Stimulated activated naive B cell treated with anti-CD40 and anti-IgM and Interleukin-4, amounts not matched to agents 10 μg/mL and 1 μg/mL and 100 μg/mL, for 72 hours (primary cell): ENCODE measurements at regions not wholly inside any gene's neighbourhood (a gene's known extent, or its start where the extent isn't known, plus 50 kb on each side); places are given as distances from the start of the nearest gene placed in this dataset.
A peak's percentile ranks its signal among the peaks of the same experiment; 100 is the strongest.
"Not testable (repeated sequence)": the region's sequence is repeated elsewhere in the genome, so short reads cannot be mapped to it uniquely, and the experiment has no call there.

Experiments used
- ATAC-seq, 2 donors: fragments of 150-1000 bp; cut with Tn5 transposase; replicated peaks; 2 replicates each; pipeline ENCODE4 v1.10.0; 2021; ENCODE audit warnings: moderate library complexity in 1 of 2
- DNase-seq: peaks from one replicate; pipeline ENCODE4 v3.0.0; 2021
- H3K27ac Mint-ChIP-seq: one replicate; pipeline ENCODE4 v1.8.0; 2022; ENCODE audit warnings: mild to moderate bottlenecking, mixed read lengths
- H3K27me3 Mint-ChIP-seq, 2 donors: one replicate each; pipeline ENCODE4 v1.8.0; 2022; ENCODE audit warnings: mixed read lengths in 2 of 2
- H3K36me3 Mint-ChIP-seq, 2 donors: one replicate each; pipeline ENCODE4 v1.8.0; 2022; ENCODE audit warnings: mixed read lengths in 2 of 2, mild to moderate bottlenecking in 1 of 2
- H3K4me1 Mint-ChIP-seq, 2 donors: one replicate each; pipeline ENCODE4 v1.8.0; 2022; ENCODE audit warnings: mixed read lengths in 2 of 2, mild to moderate bottlenecking in 1 of 2
- H3K4me3 Mint-ChIP-seq, 2 donors: one replicate each; pipeline ENCODE4 v1.8.0; 2022; ENCODE audit warnings: mild to moderate bottlenecking in 2 of 2, mixed read lengths in 2 of 2, moderate library complexity in 1 of 2
- H3K9me3 Mint-ChIP-seq, 2 donors: one replicate each; pipeline ENCODE4 v1.8.0; 2022; ENCODE audit warnings: mixed read lengths in 2 of 2, mild to moderate bottlenecking in 1 of 2

DNA sequence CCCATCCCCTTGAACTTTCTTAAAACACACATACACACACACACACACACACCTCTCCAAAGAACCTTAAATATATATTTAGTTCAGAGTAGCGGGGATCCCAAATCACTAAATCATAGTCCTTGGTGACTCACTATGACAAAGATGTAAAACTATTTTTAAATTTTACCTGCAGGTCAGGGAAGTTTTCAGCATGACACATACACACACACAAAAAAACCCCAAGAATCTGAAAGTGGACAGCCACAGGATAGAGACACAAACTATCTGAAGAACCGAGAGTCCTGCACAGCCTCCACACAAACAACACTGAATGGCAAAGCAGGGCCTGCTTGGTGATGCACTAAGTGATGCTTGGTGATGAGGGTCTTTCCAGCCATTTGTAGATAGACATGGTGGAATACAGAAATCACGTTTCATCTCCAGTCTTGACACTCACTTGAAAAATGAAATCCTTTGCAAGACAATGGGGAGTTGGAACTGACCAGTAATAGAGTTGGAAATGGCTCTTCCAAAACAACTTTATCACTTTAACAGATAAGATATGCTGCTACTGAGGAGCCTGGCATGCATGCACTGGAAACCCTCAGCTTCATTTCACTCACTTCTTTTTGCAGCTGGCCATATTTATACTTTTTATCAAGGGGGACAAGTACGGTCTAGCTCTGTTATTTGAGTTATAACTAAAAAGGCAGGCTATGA is 307.3 kb downstream of the RAPGEF2 start:
- H3K27me3 Mint-ChIP-seq: no peaks in the 10 kb centered on the region
- no peaks in the 10 kb centered on the region for H3K4me1 Mint-ChIP-seq
- no peaks in the 10 kb centered on the region for H3K9me3 Mint-ChIP-seq
- H3K4me3 Mint-ChIP-seq: no peak overlapping the region
- no peaks in the 10 kb centered on the region for H3K36me3 Mint-ChIP-seq
- ATAC-seq (no peak), DNase-seq (no peak)
- no peak overlapping the region for H3K27ac Mint-ChIP-seq

DNA sequence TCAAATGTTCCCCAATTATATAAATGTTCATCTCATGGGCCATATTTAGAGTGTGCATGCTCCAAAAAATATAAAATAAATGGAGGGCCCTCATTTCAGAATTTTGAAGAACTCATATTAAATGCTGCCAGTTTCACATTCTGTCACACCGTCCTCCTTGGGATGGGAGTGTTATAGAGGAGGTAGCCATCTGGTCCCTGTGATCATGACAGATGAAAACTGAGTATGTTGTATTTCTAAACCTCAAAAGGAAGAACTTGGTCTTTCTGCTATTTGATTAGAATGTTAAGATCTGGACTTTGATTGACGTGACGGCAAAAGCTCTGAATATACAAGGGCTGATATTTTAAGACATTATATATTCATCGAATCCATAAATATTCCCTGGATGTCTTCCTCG is 308.0 kb downstream of the RAPGEF2 start:
- Mint-ChIP-seq H3K27ac (no peak overlapping the region), H3K36me3 (no peaks in the 10 kb centered on the region), H3K4me1 (no peaks in the 10 kb centered on the region), H3K4me3 (no peak overlapping the region), H3K27me3 (no peaks in the 10 kb centered on the region), H3K9me3 (no peaks in the 10 kb centered on the region)
- DNase-seq (no peak), ATAC-seq (no peak)

DNA sequence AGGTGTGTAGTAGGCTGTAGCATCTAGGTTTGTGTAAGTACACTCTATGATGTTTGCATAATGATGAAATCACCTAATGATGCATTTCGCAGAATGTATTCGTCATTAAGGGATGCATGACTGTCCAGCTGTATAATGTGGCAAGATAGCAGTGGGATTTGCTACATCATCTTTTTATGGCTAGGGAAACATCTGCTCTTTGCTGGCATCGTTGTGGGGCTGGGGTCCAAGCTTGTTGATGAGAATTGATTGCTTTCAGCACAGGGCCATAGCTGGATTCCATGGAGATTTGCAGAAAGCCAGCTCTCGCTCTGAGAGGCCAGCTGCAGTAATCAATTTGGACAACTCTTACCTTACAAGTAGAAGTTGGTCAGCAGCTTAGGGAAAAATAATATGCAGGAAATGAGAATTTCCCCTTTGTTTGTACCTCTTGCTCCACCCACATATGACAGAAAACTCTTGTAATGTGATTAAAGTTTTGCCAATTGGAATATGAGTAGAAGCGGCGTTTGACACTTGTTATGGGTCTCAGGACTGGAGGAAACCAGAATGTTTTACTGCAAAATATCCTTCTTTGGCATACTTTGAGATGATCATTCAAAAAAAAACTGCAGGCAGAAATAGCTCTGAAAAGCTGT is 310.5 kb downstream of the RAPGEF2 start:
- H3K36me3 Mint-ChIP-seq: no peaks in the 10 kb centered on the region
- ATAC-seq (no peak), DNase-seq (no peak)
- no peaks in the 10 kb centered on the region for H3K4me1 Mint-ChIP-seq
- no peak overlapping the region for H3K4me3 Mint-ChIP-seq
- no peak overlapping the region for H3K27ac Mint-ChIP-seq
- peaks cover 0 to 2% of the 10 kb centered on the region in 2 donors for H3K9me3 Mint-ChIP-seq
- no peaks in the 10 kb centered on the region for H3K27me3 Mint-ChIP-seq

DNA sequence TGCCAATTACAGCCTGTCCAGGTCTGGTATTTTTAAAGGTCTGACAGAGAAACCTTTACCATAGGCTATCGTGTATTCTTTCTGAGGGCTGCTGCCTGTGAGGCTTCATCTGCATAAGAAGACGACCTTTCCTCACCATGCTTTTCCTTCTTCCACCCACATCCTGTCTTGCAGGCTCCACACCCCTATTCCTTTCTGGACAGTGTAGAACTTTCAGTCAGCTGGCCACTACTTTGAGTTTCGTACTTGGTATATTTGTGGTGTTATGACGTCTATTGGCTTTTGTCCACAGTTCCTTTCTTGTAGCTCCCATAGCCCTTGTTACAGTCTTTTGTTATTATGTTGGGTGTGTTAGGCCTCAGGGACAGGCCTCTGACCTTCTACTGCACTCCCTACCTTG is 311.4 kb downstream of the RAPGEF2 start:
- no peak overlapping the region for H3K27ac Mint-ChIP-seq
- H3K4me3 Mint-ChIP-seq: no peak overlapping the region
- ATAC-seq: no peak
- no peaks in the 10 kb centered on the region for H3K36me3 Mint-ChIP-seq
- peaks cover 0 to 2% of the 10 kb centered on the region in 2 donors for H3K9me3 Mint-ChIP-seq
- DNase-seq: no peak
- no peaks in the 10 kb centered on the region for H3K4me1 Mint-ChIP-seq
- H3K27me3 Mint-ChIP-seq: no peaks in the 10 kb centered on the region

DNA sequence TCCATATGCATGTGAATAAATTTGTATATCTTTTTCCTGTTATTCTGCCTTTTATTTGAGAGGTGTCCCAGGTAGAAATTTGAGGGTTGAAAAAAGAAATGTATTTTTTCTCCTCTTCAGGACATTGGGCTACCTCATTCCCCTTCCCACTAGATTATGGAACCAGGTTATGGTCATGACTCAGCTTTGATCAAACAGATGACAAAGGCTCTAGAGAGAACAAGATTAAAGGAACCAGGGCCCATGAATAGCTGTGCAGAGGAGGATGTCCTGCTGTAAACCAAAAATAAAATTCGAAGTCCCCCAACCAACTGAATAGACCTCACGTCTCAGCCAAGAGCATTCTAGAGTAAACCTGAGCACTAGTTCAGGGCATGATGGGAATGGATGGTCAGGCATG is 313.2 kb downstream of the RAPGEF2 start:
- no peak overlapping the region for H3K27ac Mint-ChIP-seq
- ATAC-seq (no peak), DNase-seq (no peak)
- H3K36me3 Mint-ChIP-seq: no peaks in the 10 kb centered on the region
- H3K4me3 Mint-ChIP-seq: no peak overlapping the region
- H3K4me1 Mint-ChIP-seq: no peaks in the 10 kb centered on the region
- H3K9me3 Mint-ChIP-seq: peaks cover 0 to 3% of the 10 kb centered on the region in 2 donors
- no peaks in the 10 kb centered on the region for H3K27me3 Mint-ChIP-seq

DNA sequence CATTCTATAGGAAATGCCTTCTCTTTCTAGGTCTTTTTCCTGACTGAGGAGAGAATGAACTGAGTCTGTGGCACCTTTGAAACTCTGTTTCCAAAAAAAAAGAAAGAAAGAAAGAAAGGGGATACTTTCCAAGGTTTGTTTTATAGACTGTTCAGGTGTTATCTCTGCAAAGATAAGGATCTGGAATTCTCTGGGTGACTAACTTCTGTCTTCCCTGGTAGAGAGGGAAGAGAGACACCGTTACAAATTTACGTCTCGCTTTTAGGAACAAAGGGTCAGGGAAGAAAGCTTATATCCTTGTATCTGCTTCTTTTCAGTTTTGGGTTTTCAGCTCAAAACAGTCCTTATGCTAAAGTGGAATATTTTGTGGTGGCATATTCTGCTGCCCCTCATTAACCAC is 314.1 kb downstream of the RAPGEF2 start:
- ATAC-seq (no peak), DNase-seq (no peak)
- Mint-ChIP-seq H3K9me3 (peaks cover 0 to 3% of the 10 kb centered on the region in 2 donors), H3K4me1 (no peaks in the 10 kb centered on the region), H3K4me3 (no peak overlapping the region), H3K36me3 (no peaks in the 10 kb centered on the region), H3K27me3 (no peaks in the 10 kb centered on the region), H3K27ac (no peak overlapping the region)

DNA sequence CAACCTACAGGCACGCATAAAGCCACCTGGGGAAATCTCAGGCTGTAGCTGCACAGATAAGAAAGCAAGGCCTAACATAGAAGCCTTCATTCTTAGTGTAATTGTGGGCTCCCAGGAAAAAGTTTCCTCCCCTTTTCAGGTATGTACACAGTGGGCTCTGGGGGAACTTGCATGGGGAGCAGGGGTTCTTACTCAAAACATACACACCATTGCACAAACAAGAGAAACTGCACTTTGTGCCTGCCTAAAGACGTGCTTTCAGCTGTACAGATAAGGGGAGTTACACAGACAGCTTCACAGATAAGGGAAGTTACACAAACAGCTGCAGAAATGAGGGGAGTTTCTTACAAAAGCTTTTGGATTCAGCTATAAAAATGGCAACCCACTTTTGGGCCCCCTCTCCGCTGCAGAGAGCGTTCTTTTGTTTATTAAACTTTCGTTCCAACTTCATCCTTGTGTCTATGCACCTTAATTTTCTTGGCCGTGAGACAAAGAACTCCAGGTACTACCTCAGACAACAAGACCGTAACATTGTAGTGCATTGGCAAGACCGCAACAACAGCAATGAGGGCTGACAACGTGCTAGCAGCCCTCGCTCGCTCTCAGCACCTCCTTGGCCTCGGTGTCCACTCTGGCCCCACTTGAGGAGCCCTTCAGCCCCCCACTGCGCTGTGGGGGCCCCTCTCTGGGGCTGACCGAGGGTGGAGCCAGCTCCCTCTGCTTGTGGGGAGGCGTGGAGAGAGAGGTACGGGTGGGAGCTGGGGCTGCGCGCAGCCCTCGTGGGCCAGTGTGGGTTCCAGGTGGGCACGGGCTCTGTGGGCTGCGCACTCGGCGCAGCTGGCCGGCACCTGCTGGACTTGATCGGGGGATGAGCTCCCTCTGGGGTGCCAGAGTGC is 317.5 kb downstream of the RAPGEF2 start:
- Mint-ChIP-seq H3K9me3 (peaks cover 0 to 3% of the 10 kb centered on the region in 2 donors), H3K4me3 (no peak overlapping the region), H3K4me1 (no peaks in the 10 kb centered on the region), H3K27ac (no peak overlapping the region), H3K27me3 (no peaks in the 10 kb centered on the region), H3K36me3 (no peaks in the 10 kb centered on the region)
- DNase-seq (no peak), ATAC-seq (no peak)

DNA sequence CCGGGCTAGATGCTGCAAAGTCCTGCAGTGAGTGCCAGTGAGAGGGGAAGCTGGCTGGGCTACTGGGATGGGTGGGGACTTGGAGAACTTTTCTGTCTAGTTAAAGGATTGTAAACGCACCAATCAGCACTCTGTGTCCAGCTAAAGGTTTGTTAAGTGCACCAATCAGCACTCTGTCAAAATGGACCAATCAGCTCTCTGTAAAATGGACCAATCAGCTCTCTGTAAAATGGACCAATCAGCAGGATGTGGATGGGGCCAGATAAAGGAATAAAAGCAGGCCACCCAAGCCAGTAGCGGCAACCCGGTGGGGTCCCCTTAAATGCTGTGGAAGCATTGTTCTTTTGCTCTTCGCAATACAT is 318.2 kb downstream of the RAPGEF2 start:
- not testable (repeated sequence) for H3K36me3 Mint-ChIP-seq, H3K4me1 Mint-ChIP-seq, H3K9me3 Mint-ChIP-seq, H3K27ac Mint-ChIP-seq, DNase-seq, ATAC-seq, H3K4me3 Mint-ChIP-seq, H3K27me3 Mint-ChIP-seq

DNA sequence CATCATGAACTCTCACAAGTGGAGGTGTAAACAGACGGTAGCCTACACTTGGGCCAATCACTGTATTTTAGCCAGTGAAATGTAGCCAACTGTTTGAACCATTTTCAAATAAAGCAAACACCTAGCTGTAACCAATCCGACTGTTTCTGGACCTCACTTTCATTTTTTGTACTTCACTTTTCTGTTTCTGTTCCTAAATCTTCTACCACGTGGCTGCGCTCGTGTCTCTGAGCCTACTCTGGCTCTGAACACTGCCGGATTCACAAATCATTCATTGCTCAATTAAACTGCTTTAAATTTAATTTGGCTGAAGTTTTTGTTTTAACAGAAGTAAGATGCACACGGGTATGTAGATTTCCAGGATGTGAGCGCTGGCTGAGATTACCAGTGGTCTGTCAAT is 319.1 kb downstream of the RAPGEF2 start:
- no peak overlapping the region for H3K27ac Mint-ChIP-seq
- H3K9me3 Mint-ChIP-seq: peaks cover 0 to 3% of the 10 kb centered on the region in 2 donors
- DNase-seq: no peak
- no peaks in the 10 kb centered on the region for H3K36me3 Mint-ChIP-seq
- no peak for ATAC-seq
- no peaks in the 10 kb centered on the region for H3K27me3 Mint-ChIP-seq
- no peak overlapping the region for H3K4me3 Mint-ChIP-seq
- H3K4me1 Mint-ChIP-seq: no peaks in the 10 kb centered on the region

DNA sequence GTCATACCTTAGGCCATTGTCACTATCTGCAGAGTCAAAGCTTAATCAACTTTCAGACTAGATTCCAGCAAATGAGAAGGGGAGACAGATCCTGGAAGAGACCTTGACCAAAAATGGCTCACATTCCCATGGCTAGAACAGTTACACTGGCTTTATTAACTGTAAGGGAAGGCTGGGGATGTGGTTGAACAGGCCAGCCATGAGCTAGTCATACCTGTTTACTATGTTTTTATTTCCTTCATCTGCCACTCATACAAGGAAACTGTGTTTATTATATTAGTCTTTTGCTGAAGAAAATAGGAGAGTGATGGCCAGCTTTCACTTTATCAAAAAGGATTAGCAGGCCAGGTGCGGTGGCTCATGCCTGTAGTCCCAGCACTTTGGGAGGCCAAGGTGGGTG is 319.7 kb downstream of the RAPGEF2 start:
- Mint-ChIP-seq H3K27ac (no peak overlapping the region), H3K36me3 (no peaks in the 10 kb centered on the region), H3K4me3 (no peak overlapping the region), H3K4me1 (no peaks in the 10 kb centered on the region), H3K9me3 (peaks cover 0 to 3% of the 10 kb centered on the region in 2 donors), H3K27me3 (no peaks in the 10 kb centered on the region)
- no peak for ATAC-seq
- DNase-seq: no peak

DNA sequence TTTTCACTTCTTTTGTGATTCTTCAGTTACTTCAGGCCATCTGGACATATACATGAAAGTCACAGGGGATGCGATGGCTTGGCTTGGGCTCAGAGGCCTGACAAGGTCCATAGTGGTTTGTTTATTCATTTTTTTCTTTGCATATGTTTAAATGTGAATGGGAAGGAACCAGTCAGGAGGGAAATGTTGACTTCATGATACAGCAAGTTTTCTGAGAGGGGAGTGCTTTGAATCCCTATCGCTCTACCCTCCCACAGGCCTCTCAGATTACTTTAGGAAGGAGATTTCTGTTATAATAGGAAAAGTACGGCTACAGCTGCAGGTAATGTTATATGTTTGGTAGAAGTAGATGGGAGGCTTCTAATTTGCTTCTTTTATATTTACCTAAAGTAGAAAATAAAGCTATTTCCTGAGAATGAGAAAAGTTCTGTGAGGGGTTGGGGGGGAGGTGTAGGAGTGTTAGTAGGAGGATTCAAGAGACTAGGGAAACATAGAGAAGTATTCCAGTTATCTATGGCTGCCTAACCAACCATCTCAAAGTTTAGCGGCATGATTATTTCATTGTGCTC is 322.9 kb downstream of the RAPGEF2 start:
- no peak for ATAC-seq
- no peak overlapping the region for H3K4me3 Mint-ChIP-seq
- H3K27ac Mint-ChIP-seq: no peak overlapping the region
- no peaks in the 10 kb centered on the region for H3K9me3 Mint-ChIP-seq
- H3K4me1 Mint-ChIP-seq: peaks cover 0 to 5% of the 10 kb centered on the region in 2 donors
- no peak for DNase-seq
- H3K27me3 Mint-ChIP-seq: no peaks in the 10 kb centered on the region
- H3K36me3 Mint-ChIP-seq: no peaks in the 10 kb centered on the region

DNA sequence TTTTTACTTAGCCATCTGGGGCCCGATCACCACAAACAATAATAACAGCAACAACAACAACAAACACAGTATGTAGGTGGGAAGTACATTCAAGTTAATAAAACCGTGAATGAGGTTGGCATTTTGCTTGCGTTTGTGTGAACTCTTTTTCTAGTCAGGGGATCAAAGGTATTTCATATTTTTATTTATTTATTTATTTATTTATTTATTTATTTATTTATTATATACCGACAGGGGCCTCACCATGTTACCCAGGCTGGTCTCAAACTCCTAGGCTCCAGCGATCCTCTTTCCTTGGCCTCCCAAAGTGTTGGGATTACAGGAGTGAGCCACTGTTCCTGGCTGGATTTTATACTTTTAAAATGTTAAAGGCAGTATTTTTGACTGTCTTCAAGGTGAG is 325.4 kb downstream of the RAPGEF2 start:
- ATAC-seq: no peak
- peaks cover 0 to 5% of the 10 kb centered on the region in 2 donors for H3K4me1 Mint-ChIP-seq
- no peaks in the 10 kb centered on the region for H3K36me3 Mint-ChIP-seq
- no peaks in the 10 kb centered on the region for H3K9me3 Mint-ChIP-seq
- no peak for DNase-seq
- no peak overlapping the region for H3K4me3 Mint-ChIP-seq
- peak overlapping the region; percentile 32 for H3K27ac Mint-ChIP-seq
- H3K27me3 Mint-ChIP-seq: peaks cover 0 to 6% of the 10 kb centered on the region in 2 donors

DNA sequence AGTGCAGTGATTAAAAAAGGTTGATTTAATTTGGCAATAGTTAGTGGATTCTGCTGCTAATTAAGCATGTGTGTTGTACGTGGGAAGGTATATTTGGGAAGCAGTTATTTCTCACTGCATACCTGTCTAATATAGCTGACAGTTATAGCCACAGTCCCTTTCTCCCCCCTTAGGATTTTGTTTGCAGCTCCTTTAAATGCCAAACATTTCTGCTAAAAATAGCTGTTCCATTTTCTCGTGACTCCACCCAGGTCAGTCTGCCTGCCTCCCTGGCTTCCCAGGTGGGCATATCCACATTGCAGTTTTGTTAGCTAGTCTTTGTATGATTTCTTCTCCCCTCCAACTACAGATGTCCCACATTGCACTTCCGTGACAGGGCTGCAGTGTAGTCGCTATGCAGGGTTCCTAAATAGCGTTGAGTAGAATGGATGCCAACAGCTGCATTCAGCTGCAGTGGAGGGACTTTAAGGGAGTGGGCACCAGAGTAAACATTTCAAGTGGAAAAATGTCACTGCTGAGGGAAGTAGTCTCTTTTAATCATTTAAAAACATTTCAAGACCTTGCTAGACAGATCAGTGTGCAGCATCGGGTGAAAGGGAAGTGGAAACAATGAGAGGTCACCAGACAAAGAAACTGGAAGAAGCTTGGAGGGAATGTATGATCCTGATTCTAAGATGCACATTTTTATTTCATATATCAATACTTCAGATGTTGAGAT is 326.3 kb downstream of the RAPGEF2 start:
- no peak for DNase-seq
- Mint-ChIP-seq H3K9me3 (no peaks in the 10 kb centered on the region), H3K27ac (no peak overlapping the region), H3K36me3 (no peaks in the 10 kb centered on the region), H3K27me3 (peaks cover 0 to 6% of the 10 kb centered on the region in 2 donors), H3K4me1 (peaks cover 0 to 5% of the 10 kb centered on the region in 2 donors), H3K4me3 (no peak overlapping the region)
- peak; percentile 58 to 64 for ATAC-seq

DNA sequence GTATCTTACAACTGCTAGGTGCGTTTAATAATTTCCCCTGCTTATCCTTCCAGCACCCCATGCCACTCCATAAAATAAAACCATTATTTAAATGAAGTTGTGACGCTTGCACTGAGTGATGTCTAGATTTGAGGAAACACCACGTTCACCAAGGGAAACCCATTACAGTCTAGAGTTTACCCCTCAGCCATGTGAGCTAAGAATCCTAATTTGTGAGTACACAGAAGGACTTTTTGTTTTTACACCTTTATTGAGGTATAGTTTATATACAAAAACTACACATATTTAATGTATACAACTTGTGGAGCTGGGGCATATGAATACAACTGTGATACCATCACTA is 326.8 kb downstream of the RAPGEF2 start:
- H3K27me3 Mint-ChIP-seq: peaks cover 0 to 6% of the 10 kb centered on the region in 2 donors
- DNase-seq: no peak
- no peak overlapping the region for H3K4me3 Mint-ChIP-seq
- no peak overlapping the region for H3K27ac Mint-ChIP-seq
- no peaks in the 10 kb centered on the region for H3K9me3 Mint-ChIP-seq
- ATAC-seq: peak; percentile 60 to 61
- H3K36me3 Mint-ChIP-seq: no peaks in the 10 kb centered on the region
- H3K4me1 Mint-ChIP-seq: peaks cover 0 to 5% of the 10 kb centered on the region in 2 donors
